K562 (cell line): ENCODE measurements at regions not wholly inside any gene's neighbourhood (a gene's known extent, or its start where the extent isn't known, plus 50 kb on each side); places are given as distances from the start of the nearest gene placed in this dataset.

Source experiments
- ATAC-seq: fragments of 200-7000 bp; cut with Tn5 transposase; 3 replicates; pipeline ENCODE4 v1.9.1; 2020; ENCODE audit warnings: moderate library complexity
- BruUV-seq: library from RNA; stranded (reverse); fragments of 400-500 nt; replicated peaks from 2 replicates; lab custom pipeline; 2021; lab: Mats Ljungman, UMichigan
- CTCF ChIA-PET: fragments of 300-600 bp; formaldehyde crosslinking; extraction: SDS; loops from one replicate; lab custom pipeline; 2021; ENCODE audit warnings: low intra/inter-chr PET ratio; lab: Yijun Ruan, JAX
- POLR2A ChIA-PET: fragments of 300-600, 350-650 bp; sonication (Branson Sonifier 250); formaldehyde crosslinking; extraction: SDS; loops from one replicate; lab custom pipeline; 2021; ENCODE audit warnings: antibody characterized with exemption, inconsistent platforms; lab: Yijun Ruan, JAX
- DNase-seq, 4 experiments: peaks; one replicate each; pipeline versions ENCODE4 v3.0.0 to v3.0.0-alpha.2; 2011 to 2018; ENCODE audit warnings: low spot score in 3 of 4, mixed read lengths in 3 of 4; ENCODE audit errors: extremely low read depth in 1 of 4
- FAIRE-seq: peaks from 2 replicates; lab custom pipeline; 2011; peaks lifted over from hg19 to GRCh38; lab: Jason Lieb, UNC
- H2AFZ ChIP-seq: 2 replicates; pipeline ENCODE4 v1.6.0; 2011; ENCODE audit warnings: low read depth, low read length, control low read depth, inconsistent platforms
- H3K27ac ChIP-seq: fragments of 200-600 bp; 3 replicates; pipeline ENCODE4 v1.8.0; 2011; ENCODE audit warnings: low read depth, mild to moderate bottlenecking, control low read depth, inconsistent platforms, low read length, moderate library complexity, mixed read lengths; ENCODE audit errors: extremely low read depth
- H3K27me3 ChIP-seq, 2 experiments: fragments of 300-600 bp in 1 of 2; 2 replicates in 1 of 2; 3 replicates in 1 of 2; pipeline versions ENCODE4 v1.6.0 to v1.8.0; 2011; ENCODE audit warnings: inconsistent platforms in 2 of 2, low read length in 2 of 2, mild to moderate bottlenecking in 1 of 2, mixed read lengths in 1 of 2, moderate library complexity in 1 of 2; ENCODE audit not compliant: control insufficient read depth in 2 of 2, insufficient read depth in 2 of 2
- H3K36me3 ChIP-seq: fragments of 300-600 bp; 3 replicates; pipeline ENCODE4 v1.8.0; 2011; ENCODE audit warnings: mild to moderate bottlenecking, low read length, inconsistent platforms; ENCODE audit not compliant: control insufficient read depth, insufficient read depth
- H3K4me1 ChIP-seq, 2 experiments: fragments of 200-600 bp in 1 of 2; replicated peaks in 1 of 2; 2 replicates in 1 of 2; 3 replicates in 1 of 2; pipeline versions ENCODE4 v1.5.1 to v1.8.0; 2011; ENCODE audit warnings: inconsistent platforms in 2 of 2, low read length in 2 of 2, mild to moderate bottlenecking in 1 of 2, mixed read lengths in 1 of 2, moderate library complexity in 1 of 2; ENCODE audit not compliant: control insufficient read depth in 2 of 2, insufficient read depth in 2 of 2
- H3K4me2 ChIP-seq: 2 replicates; pipeline ENCODE4 v1.6.1; 2011; ENCODE audit warnings: low read length, control low read depth, inconsistent platforms, mixed read lengths; ENCODE audit not compliant: insufficient read depth
- H3K4me3 ChIP-seq: fragments of 200-600 bp; sonication (generic), shearing (Covaris generic); 2 replicates; pipeline ENCODE4 v1.5.1; 2016; ENCODE audit warnings: control low read depth, inconsistent platforms
- H3K79me2 ChIP-seq: fragments of 200-600 bp; 3 replicates; pipeline ENCODE4 v1.8.0; 2011; ENCODE audit warnings: low read length, inconsistent platforms; ENCODE audit not compliant: control insufficient read depth, insufficient read depth
- H3K9ac ChIP-seq, 2 experiments: 2 replicates each; pipeline versions ENCODE4 v1.6.0 to v1.6.1; 2011; ENCODE audit warnings: low read depth in 2 of 2, low read length in 2 of 2, control low read depth in 1 of 2, inconsistent platforms in 1 of 2, mild to moderate bottlenecking in 1 of 2, mixed read lengths in 1 of 2; ENCODE audit not compliant: insufficient read depth in 1 of 2
- H3K9me1 ChIP-seq: one replicate; pipeline ENCODE4 v1.6.0; 2011; ENCODE audit warnings: inconsistent platforms, mild to moderate bottlenecking, low read length, moderate library complexity; ENCODE audit not compliant: control insufficient read depth, insufficient read depth
- H3K9me3 ChIP-seq: replicated peaks from 2 replicates; pipeline ENCODE4 v1.5.1; 2011; ENCODE audit warnings: low read depth, low read length, inconsistent platforms; ENCODE audit not compliant: control insufficient read depth, insufficient read depth
- H4K20me1 ChIP-seq: replicated peaks from 2 replicates; pipeline ENCODE4 v1.6.1; 2011; ENCODE audit warnings: low read length, inconsistent platforms, mixed read lengths; ENCODE audit not compliant: control insufficient read depth, insufficient read depth
- ATF7 ChIP-seq: fragments of 450-650 bp; IDR thresholded peaks from 2 replicates; pipeline ENCODE4 v1.7.1; 2014; ENCODE audit warnings: mild to moderate bottlenecking, moderate library complexity
- CBFA2T3 ChIP-seq: fragments of 450-650 bp; IDR thresholded peaks from 2 replicates; pipeline ENCODE4 v1.6.1; 2017
- MEF2A ChIP-seq: IDR thresholded peaks from 2 replicates; pipeline ENCODE4 v1.6.1; 2011; ENCODE audit warnings: low read depth, mild to moderate bottlenecking, low read length, moderate library complexity; ENCODE audit not compliant: control insufficient read depth
- PCBP2 ChIP-seq: fragments of 200-400 bp; formaldehyde crosslinking; IDR thresholded peaks from 2 replicates; pipeline ENCODE4 v1.6.1; 2018; ENCODE audit warnings: low read length, low read depth, mild to moderate bottlenecking, moderate library complexity; ENCODE audit not compliant: poor library complexity, severe bottlenecking
- RBM22 ChIP-seq: fragments of 200-400 bp; formaldehyde crosslinking; IDR thresholded peaks from 2 replicates; pipeline ENCODE4 v1.6.1; 2018; ENCODE audit warnings: low read length, low read depth; ENCODE audit not compliant: poor library complexity, severe bottlenecking
- RFX1 ChIP-seq: fragments of 450-650 bp; IDR thresholded peaks from 2 replicates; pipeline ENCODE4 v1.6.1; 2016; ENCODE audit warnings: mild to moderate bottlenecking, moderate library complexity
- ZBTB43 ChIP-seq: sonication (generic); formaldehyde crosslinking; IDR thresholded peaks from 2 replicates; pipeline ENCODE4 v1.8.0; 2023; ENCODE audit warnings: mild to moderate bottlenecking, missing genetic modification reagents
- ZKSCAN1 ChIP-seq: fragments of 150-350 bp; IDR thresholded peaks from 2 replicates; pipeline ENCODE4 v1.6.1; 2016; ENCODE audit warnings: low read depth, low read length
- ZNF124 ChIP-seq: sonication (generic); formaldehyde crosslinking; IDR thresholded peaks from 2 replicates; pipeline ENCODE4 v1.8.1; 2022; ENCODE audit warnings: missing genetic modification reagents
- ZNF140 ChIP-seq: fragments of 250-450 bp; sonication (Bioruptor Pico); IDR thresholded peaks from 2 replicates; pipeline ENCODE4 v1.8.0; 2021; ENCODE audit warnings: moderate library complexity, mild to moderate bottlenecking, inconsistent platforms
- ZNF232 ChIP-seq: sonication (generic); formaldehyde crosslinking; IDR thresholded peaks from 2 replicates; pipeline ENCODE4 v1.8.0; 2022; ENCODE audit warnings: mild to moderate bottlenecking, missing genetic modification reagents
- WGBS: fragments of 100-300 bp; shearing (Covaris generic); methylation state at CpG from one replicate; pipeline ENCODE4 v1.1.6; 2016; ENCODE audit warnings: low coverage, mixed read lengths; ENCODE audit not compliant: insufficient coverage; ENCODE audit errors: missing lambda C conversion rate; 5-methylcytosine and 5-hydroxymethylcytosine counted together
- in situ Hi-C: fragments of 300-500 bp; cut with MboI; formaldehyde crosslinking; loops from 4 replicates; pipeline ENCODE4 v1.15.0; 2018; ENCODE audit warnings: inconsistent platforms, mixed read lengths
- intact Hi-C: fragments of 100-400 bp; cut with micrococcal nuclease; formaldehyde crosslinking; loops from 2 replicates; pipeline ENCODE4 v1.14.2; 2022
- TF ChIP-seq, protein P1 (sequence below): fragments of 200-600 bp; sonication (generic); IDR thresholded peaks from one replicate; pipeline ENCODE4 v1.6.1; 2012; ENCODE audit warnings: mild to moderate bottlenecking, low read depth, low read length, inconsistent platforms

GRCh38 chr20:10898552-10898951 lies 224.8 kb upstream of the JAG1 start:
- no peaks in the 10 kb centered on the region for H4K20me1 ChIP-seq
- no peak overlapping the region for H2AFZ ChIP-seq
- CTCF ChIA-PET, result no interaction called here
- POLR2A ChIA-PET, result no interaction called here
- DNase-seq (no peak), FAIRE-seq (no peak), ATAC-seq (no peak)
- intact Hi-C loops, result no loop called here
- H3K9me1 ChIP-seq, result no peaks in the 10 kb centered on the region
- BruUV-seq, result no TSS peak
- 0% methylated on average over 1 of the region's 1 CpG for WGBS
- in situ Hi-C loops, result no loop called here
- H3K36me3 ChIP-seq, result no peaks in the 10 kb centered on the region
- H3K4me3 ChIP-seq, result no peak overlapping the region
- H3K4me2 ChIP-seq, result no peak overlapping the region
- no peak overlapping the region for H3K27ac ChIP-seq
- no peaks in the 10 kb centered on the region for H3K79me2 ChIP-seq
- no peak overlapping the region for H3K9ac ChIP-seq
- no peaks in the 10 kb centered on the region for H3K4me1 ChIP-seq
- H3K27me3 ChIP-seq, result no peaks in the 10 kb centered on the region
- H3K9me3 ChIP-seq, result no peaks in the 10 kb centered on the region; the same call in 1 of the 2 replicates
- TF ChIP-seq ZNF232 (CRISPR knock-in tag), result no peak
- TF ChIP-seq RFX1, result no peak
- TF ChIP-seq ZNF124 (CRISPR knock-in tag), result no peak
- TF ChIP-seq ZNF140 (CRISPR knock-in tag), result no peak
- TF ChIP-seq RBM22, result no peak
- TF ChIP-seq MEF2A, result no peak
- no peak for TF ChIP-seq ZBTB43 (CRISPR knock-in tag)
- no peak for TF ChIP-seq ZKSCAN1
- TF ChIP-seq PCBP2, result no peak
- no peak for TF ChIP-seq ATF7
- TF ChIP-seq CBFA2T3, result no peak
- TF ChIP-seq, protein P1, sequence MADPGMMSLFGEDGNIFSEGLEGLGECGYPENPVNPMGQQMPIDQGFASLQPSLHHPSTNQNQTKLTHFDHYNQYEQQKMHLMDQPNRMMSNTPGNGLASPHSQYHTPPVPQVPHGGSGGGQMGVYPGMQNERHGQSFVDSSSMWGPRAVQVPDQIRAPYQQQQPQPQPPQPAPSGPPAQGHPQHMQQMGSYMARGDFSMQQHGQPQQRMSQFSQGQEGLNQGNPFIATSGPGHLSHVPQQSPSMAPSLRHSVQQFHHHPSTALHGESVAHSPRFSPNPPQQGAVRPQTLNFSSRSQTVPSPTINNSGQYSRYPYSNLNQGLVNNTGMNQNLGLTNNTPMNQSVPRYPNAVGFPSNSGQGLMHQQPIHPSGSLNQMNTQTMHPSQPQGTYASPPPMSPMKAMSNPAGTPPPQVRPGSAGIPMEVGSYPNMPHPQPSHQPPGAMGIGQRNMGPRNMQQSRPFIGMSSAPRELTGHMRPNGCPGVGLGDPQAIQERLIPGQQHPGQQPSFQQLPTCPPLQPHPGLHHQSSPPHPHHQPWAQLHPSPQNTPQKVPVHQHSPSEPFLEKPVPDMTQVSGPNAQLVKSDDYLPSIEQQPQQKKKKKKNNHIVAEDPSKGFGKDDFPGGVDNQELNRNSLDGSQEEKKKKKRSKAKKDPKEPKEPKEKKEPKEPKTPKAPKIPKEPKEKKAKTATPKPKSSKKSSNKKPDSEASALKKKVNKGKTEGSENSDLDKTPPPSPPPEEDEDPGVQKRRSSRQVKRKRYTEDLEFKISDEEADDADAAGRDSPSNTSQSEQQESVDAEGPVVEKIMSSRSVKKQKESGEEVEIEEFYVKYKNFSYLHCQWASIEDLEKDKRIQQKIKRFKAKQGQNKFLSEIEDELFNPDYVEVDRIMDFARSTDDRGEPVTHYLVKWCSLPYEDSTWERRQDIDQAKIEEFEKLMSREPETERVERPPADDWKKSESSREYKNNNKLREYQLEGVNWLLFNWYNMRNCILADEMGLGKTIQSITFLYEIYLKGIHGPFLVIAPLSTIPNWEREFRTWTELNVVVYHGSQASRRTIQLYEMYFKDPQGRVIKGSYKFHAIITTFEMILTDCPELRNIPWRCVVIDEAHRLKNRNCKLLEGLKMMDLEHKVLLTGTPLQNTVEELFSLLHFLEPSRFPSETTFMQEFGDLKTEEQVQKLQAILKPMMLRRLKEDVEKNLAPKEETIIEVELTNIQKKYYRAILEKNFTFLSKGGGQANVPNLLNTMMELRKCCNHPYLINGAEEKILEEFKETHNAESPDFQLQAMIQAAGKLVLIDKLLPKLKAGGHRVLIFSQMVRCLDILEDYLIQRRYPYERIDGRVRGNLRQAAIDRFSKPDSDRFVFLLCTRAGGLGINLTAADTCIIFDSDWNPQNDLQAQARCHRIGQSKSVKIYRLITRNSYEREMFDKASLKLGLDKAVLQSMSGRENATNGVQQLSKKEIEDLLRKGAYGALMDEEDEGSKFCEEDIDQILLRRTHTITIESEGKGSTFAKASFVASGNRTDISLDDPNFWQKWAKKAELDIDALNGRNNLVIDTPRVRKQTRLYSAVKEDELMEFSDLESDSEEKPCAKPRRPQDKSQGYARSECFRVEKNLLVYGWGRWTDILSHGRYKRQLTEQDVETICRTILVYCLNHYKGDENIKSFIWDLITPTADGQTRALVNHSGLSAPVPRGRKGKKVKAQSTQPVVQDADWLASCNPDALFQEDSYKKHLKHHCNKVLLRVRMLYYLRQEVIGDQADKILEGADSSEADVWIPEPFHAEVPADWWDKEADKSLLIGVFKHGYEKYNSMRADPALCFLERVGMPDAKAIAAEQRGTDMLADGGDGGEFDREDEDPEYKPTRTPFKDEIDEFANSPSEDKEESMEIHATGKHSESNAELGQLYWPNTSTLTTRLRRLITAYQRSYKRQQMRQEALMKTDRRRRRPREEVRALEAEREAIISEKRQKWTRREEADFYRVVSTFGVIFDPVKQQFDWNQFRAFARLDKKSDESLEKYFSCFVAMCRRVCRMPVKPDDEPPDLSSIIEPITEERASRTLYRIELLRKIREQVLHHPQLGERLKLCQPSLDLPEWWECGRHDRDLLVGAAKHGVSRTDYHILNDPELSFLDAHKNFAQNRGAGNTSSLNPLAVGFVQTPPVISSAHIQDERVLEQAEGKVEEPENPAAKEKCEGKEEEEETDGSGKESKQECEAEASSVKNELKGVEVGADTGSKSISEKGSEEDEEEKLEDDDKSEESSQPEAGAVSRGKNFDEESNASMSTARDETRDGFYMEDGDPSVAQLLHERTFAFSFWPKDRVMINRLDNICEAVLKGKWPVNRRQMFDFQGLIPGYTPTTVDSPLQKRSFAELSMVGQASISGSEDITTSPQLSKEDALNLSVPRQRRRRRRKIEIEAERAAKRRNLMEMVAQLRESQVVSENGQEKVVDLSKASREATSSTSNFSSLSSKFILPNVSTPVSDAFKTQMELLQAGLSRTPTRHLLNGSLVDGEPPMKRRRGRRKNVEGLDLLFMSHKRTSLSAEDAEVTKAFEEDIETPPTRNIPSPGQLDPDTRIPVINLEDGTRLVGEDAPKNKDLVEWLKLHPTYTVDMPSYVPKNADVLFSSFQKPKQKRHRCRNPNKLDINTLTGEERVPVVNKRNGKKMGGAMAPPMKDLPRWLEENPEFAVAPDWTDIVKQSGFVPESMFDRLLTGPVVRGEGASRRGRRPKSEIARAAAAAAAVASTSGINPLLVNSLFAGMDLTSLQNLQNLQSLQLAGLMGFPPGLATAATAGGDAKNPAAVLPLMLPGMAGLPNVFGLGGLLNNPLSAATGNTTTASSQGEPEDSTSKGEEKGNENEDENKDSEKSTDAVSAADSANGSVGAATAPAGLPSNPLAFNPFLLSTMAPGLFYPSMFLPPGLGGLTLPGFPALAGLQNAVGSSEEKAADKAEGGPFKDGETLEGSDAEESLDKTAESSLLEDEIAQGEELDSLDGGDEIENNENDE, result no peak
